ENCODE measurements at regions not wholly inside any gene's neighbourhood (a gene's known extent, or its start where the extent isn't known, plus 50 kb on each side); places are given as distances from the start of the nearest gene placed in this dataset.

DNA sequence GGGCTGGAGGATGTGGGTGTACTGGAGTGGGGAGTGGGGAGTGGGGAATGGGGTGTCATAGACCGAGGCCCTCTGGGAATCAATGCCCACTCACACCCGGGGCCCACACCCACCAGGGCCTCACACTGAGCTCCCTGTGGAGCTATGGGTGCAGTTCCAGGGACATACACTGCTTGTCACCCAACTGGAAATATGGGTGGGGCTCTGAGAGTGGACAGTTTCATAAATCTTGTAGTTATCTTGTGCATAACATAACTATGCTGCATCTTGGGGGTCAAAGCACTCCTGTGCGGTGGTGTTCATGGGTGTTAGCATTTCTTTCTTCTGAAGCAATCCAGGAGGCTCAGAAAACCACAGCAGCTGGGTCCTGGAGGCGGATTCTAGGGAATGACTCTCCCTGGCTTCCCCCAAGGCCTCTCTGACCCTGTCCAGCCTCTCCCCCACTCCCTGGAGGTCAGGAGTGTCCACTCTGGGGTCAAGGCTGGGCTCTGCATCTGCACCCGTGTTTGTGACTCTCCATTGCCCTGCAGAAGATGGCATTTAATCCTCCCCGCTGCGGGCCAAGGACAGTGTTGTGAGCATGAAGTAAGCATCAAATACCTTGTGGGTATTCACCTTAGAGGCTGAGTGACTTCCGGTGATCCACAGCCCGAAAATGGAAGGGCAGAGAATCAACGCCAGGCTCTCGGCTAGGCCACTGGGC, 172.5 kb downstream of the CTTN start:
- no peak for DNase-seq (ENCODE audit: low spot score)

DNA sequence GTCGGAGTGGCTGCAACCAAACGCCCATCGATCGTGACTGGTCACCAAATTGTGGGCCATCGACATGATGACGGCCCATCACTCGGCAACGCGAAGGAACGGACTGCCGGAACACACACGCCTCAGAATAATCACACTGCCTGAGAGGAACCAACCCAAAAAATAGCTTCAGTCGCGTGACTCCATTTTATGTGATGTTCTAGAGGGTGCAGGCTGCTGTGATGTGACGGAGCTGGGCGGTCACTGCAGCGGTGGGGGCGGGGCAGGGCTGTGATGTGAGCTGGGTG, 174.6 kb downstream of the CTTN start:
- no peak for DNase-seq (ENCODE audit: low spot score)

DNA sequence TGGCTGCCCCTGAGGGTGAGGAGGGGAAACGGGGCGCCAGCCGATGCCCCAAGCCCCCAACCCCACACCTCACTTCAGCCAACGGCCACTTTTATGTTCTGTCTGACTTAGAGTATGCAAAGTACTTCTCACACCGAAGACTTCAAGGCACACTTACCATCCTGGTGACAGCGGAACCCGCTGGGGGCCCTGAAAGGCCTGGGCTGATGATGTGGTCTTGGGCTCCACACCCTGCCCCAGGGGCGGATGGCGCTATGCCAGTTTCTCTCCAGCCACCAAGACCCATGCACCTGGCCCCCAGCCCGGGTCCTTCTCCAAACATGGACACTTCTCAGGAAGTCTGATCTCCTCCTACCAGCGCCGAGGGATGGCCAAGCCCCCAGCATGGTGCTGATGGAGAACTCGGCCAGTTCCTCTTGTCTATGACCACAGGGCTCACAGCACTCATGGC, 175.4 kb downstream of the CTTN start:
- no peak for DNase-seq (ENCODE audit: low spot score)

DNA sequence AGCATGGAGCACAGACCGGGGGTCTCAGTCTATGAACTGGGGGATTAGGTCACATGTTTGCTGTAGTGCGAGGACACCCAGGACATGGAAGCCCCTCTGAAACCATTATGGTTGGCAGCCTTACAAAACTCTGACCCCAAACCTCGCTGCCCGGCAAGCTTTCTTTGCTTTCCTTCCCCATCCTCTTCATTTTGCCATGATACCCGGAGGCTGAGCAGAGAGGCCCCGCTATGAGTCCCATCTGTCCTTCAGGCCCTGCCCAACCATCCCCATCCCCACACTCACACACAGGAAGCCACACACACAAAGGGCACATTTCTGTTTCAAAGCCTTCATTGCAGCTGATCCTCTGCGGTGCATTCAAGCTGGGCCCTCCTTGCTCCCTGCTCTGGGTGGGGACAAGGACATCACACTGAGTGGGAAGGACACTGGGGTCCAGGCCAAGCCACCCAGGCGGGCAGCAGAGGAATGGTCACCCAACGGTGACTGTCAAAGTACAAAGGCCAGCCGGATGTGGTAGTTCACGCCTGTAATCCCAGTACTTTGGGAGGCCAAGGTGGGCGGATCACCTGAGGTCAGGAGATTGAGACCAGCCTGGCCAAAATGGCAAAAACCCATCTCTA, 176.5 kb downstream of the CTTN start:
- peak; percentile 60 for DNase-seq (ENCODE audit: low spot score)

DNA sequence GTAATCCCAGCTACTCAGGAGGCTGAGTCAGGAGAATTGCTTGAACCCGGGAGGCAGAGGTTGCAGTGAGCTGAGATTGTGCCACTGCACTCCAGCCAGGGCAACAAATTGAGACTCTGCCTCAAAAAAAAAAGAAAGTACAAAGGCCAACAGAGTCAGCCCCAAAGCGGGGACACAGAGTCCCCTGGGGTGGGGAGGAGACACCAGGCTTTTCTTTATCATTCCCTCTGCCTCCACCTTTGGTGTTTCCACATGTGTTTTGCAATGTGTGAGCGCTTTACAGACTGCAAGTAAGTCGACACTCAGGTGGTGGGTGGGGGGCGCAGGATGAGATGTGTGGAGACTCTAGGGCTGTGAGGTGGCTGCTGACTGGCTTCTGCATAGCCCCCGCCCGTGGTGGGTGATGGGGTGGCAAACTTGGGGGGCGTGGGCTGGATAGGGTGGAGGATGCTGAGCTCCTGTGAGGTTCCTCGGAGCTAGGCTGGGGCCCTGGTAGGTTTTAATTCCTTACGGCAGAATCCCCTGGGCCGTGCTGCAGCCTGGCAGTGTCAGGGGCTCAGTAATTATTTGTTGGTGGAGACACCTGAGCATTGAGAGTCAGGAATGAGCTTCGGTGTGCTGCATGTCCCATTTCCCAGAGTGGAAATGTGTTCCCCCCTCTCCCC, 177.2 kb downstream of the CTTN start:
- peak; percentile 73 for DNase-seq (ENCODE audit: low spot score)

DNA sequence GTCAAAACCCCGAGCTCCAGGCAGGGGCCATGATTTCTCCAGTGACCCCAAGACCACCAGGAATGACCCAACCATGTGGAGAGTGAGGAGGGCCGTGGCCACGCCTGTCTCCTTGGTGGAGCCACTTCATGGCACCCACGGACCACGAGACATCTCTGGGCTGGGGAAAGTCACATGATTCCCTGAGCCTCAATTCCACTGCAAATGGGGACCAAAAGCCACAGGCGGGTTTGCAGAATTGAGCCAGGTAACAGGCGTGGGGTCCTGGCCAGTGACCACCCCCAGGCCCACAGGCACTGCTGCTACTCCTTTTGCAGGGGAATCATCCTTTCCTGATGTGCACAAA, 178.9 kb downstream of the CTTN start:
- DNase-seq (ENCODE audit: low spot score), result no peak

DNA sequence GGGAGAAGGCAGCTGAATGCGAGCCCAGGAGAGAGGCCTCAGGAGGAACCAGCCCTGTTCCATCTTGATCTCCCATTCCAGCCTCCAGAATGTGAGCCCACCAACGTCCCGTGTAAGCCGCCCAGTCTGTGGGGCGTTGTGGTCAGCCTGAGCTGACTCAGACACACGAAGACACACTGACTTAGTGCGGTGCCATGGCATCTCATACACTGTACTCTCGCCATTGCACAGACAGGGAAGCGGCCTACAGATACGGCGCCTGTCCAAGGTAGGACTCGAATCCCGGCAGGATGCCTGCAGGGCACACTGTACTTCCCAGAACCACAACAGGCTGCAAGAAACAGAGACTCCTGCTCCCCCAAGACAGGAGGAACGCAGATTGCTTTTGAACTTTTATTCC, 179.6 kb downstream of the CTTN start:
- no peak for DNase-seq (ENCODE audit: low spot score)

DNA sequence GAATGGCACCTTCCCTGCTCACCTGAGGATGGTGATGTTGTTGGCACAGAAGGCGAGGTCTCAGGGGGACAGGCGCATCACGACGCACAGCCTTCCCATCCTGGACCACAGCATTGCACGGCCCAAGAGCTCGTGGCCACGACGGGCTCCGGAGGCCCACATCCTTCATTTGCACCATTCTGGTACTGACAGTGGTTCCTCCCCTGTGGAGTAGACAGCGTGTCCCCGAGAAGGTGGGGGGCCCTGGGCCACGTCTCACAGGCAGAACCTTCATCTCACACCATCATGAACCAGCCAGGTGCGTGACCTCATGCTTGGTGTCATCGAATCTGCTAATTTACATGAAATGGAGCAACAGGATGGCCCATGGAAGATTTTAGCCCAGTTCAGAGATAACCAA, 180.0 kb downstream of the CTTN start:
- no peak for DNase-seq (ENCODE audit: low spot score)

DNA sequence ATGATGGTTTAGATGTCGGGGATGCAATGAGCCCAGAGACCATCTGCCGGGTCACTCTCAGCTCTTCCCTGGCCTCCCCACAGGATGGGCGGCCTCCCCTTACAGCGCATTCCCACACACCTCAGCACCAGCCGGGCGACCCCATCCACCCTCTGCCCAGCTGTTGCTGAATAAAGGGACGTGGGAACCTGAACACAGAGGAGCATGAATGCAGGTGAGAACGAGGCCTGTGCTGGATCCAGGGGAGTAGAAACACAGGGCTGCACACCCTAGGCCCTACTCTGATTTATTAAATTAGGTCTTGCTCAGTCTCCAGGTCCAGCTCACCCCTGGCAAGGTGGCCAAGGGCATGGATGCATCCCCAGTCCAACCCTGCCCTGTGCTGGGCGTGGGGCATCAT, 180.5 kb downstream of the CTTN start:
- no peak for DNase-seq (ENCODE audit: low spot score)

DNA sequence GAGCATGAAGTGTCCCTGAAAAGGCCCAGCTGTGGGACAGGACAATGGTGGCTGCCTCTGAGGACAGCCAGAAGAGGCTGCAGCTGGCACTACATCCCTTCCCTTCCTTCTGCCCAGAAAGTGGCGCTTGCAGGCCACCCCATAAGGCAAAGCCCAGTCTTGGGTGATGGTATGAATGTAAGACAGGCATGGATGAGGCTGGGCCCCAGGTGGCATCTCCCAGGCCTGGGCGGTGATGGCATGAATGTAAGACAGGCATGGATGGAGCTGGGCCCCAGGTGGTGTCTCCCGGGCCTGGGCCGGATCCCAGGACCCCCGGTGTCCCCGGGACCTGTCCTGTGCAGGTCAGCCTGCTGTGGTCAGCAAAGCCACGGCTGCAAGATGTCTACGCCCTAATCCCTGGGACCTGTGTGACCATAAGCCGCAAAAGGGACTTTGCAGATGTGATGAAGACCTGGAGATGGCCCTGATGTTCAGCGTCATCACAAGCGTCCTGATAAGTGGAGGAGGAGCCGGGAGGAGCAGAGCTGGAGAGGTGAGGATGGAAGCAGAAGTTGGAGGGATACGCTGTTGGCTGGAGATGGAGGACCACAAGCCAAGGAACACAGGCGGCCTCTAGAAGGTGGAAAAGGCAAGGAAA, 181.1 kb downstream of the CTTN start:
- no peak for DNase-seq (ENCODE audit: low spot score)

DNA sequence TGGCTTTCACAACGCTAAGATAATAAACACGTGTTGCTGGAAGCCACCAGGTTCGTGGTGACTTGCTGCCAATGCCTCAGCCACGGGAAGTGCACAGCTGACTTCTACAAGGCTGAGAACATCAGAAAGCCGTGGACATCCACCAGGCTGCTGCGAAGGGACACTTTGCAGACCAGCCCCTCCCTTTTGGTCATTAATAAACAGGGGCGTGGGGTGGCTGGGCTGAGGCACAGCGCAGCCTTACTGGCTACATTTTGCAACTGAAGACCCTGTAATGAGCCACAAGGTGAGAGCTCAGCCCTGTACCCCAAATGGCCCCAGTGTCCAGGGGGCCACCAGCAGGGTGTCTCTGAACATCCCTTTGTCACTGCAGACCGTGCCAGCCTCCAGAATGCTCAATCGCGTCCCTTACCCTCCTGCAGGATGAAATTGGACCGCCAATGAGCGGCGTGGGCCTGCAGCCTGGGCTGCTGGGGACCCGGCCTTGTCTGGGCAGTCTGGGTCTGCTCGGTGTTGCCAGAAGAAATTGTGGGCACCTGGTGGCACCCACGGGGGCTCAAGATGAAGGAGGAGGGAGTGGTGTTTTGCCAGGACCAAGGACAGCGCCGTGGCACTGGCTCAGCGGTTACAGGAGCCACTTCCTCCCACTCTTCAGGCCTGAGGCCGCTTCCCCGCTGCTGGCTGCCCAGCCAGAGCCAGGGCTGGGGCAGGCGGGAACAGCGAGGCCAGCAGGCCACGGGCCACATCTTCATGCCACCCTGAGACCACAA, 181.9 kb downstream of the CTTN start:
- no peak for DNase-seq (ENCODE audit: low spot score)

DNA sequence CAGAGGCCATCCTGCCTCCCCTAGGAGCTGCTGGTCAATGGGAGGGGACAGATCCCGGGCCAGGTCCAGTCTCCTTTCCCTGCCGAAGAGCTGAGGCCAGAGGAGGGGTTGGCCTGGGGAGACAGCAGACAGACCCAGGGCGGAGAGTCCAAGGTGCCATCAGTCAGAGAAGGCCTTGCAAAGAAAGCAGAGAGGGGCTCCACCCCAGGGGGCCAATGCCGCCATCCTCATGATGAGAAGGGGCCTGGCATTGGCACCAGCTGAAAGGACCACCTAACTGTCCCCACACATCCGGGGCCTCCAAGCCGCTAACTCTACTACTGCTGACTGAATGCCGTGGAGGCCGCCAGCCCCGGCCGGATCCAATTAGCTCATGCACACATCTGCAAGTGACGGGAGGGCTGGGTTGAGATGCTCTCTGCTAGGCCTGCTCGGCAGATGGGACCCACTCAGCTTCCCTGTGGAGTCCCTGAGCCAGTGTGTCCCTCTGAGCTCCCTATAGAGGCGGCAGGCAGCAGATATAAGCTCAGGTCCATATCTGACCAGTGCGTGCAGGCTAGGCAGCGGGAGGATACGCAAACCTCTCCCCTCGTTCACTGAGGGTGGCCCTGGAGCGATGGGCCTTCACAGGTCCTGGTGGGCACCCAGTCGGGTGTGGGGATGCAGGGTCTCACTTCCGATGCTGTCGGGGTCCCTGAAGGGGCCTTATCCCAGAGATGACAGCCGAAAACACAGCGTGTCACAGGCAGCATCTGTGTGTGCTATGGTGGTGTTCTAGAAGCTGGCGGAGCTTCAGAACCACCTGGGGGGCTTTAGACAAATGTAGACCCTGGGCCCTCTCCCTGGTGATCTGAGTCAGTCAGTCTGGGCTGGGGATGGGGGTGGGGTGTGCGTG, 183.9 kb downstream of the CTTN start:
- no peak for DNase-seq (ENCODE audit: low spot score)

DNA sequence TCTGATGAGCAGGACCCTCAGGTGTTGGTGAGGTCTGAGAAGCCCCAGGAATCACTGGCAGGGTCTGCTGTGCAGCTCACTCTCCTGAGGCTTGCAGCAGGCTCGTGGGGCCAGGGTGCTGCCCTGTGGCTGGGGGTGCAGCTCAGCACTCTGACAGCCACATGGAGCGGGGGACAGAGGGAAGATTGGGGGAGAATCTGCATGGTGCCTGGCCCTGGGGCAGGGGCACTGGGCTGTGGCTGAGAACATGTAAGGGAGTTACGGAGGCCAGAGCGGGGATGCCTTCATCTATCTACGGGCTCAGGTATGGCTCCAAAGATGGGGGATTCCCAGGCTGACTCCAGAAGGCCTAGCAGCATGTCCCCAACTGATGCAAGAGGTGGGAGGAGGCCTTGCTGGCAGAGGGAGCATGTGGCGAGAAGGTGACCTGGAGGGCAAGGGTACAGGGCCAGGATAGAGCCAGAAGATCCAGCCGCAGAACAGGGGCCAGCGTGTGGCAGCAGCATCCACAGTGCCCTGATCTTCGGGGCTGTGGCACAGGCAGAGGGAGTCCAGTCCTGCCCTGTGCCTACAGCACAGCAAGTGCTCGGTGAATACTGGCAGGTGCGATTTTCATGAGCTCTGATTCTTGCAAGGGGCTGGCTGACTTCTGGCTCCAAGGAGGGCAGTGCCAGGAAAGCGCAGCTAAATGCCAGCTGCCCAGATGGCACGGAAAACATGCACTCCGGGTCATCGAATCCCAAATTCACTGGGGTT, 184.7 kb downstream of the CTTN start:
- DNase-seq (ENCODE audit: low spot score), result no peak

DNA sequence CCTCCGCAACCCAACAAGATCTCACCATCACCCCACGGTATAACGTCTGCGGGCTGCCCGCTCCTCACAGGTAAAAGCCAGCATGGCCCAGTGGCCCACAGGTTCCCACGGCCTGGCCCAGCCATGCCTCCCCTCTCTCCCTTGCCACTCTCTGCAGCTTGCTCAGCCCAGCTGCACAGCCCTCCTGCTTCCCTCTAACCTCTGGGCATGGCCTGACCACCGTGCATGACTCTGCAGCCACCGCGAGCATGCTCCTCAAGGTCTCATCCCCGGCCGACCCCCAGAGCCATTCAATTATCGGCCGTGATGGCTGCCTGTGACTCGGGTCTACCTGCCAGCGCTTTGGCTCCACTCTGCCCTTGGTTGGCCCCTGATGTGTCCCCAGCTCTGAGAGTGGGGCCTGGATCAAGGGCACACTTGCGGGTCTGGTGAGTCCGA, 185.5 kb downstream of the CTTN start:
- no peak for DNase-seq (ENCODE audit: low spot score)

DNA sequence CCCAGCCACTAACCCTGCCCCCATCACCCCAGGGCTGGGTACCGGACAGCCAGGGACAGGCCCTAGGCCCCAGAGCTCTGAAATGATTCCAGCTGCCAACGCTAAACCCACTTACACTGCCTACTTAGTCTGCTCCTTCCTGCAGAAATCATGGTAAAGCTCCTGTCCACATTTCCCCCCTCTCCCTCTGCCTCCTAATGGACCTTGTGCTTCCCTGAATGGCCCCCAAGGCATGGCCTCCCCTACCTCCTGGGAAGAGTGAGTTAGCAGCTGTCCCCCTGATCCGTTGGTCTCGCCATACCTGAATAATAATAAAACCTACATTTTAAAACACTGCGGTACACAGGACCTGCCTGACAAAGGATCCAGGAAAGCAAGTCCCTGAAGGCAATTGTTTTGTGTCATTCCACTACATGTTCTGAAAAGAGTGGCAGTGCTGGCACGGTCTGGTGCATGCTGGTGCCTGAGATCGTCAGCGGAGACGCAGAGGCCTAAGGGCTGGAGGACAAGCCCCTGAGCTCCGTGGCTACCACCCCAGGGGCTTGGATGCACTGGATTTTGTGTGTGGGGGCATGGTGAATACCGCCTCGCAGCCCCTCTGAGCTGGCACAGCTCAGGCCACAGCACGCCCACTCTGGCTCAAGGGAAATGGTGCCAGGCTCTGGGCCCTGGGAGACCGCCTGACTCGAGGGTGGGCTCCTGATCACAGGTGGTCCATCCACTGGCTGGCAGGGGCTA, 186.3 kb downstream of the CTTN start:
- no peak for DNase-seq (ENCODE audit: low spot score)

DNA sequence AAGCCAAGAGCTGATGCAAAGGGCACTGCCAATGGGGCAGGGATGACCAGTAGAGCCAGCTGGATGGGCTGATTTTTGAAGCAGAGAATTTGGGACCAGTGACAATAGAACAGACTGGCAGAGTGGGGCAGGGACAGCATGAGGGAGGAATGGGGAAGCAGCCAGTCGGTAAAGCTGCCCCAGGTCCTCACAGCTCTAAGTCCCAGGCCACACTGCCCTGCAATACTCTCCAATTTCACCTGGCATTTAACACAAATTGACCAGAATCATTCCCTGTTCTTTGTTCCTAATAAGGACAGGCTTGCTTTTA, 186.9 kb downstream of the CTTN start:
- DNase-seq (ENCODE audit: low spot score), result no peak

DNA sequence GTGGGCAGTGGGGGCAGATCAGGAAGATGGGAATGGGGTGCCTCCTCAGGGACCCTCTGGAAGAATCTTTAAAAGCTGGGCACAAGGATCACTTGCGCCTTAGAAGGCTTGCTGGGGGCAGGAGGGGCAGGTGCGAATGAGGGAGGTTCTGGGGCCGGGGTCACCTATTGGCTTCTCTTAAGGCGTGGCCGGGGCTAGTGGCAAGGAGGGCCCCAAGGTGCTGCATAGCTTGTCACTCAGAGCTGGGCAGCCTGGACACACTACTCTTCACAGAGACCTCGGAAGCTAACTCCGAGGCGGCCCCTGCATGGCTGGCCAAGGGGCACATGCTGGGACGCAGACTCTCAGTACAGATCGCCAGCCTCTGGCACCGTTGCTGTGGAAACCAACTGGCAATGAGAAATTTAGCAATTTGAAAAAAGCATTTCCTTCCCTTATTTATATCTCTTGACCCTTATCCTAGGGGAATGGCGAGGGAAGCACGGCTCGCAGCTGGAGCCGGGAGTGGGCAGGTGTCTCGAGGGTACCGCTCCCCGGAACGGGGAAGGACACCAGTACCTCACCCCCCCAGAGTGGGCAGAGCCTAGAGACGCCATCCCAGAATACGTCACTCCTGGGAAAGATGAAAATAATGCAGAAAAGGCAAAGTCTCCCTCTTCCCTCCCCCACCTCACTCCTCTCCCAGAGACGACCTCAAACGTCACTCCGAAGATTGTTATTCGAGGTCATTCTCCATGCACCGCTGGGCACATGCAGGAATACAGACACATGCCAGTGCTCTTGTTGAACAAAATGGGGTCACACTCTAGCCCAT, 188.1 kb downstream of the CTTN start:
- no peak for DNase-seq (ENCODE audit: low spot score)

DNA sequence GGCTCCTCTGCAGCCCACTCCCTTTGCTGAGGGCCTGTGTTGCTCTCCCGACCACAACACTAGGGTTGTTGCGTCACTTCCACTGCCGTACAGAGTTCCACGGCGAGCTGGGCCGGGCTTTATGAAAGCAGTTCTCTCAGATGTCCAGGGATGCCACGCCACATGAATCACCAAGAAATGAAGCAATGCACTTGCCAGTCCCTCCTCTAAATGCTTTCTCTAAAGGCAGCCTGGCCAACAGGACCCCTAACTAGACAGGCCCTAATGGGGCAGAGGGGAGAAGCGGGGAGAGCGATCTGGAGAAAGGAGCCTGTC, 188.7 kb downstream of the CTTN start:
- peak; percentile 65 for DNase-seq (ENCODE audit: low spot score)

DNA sequence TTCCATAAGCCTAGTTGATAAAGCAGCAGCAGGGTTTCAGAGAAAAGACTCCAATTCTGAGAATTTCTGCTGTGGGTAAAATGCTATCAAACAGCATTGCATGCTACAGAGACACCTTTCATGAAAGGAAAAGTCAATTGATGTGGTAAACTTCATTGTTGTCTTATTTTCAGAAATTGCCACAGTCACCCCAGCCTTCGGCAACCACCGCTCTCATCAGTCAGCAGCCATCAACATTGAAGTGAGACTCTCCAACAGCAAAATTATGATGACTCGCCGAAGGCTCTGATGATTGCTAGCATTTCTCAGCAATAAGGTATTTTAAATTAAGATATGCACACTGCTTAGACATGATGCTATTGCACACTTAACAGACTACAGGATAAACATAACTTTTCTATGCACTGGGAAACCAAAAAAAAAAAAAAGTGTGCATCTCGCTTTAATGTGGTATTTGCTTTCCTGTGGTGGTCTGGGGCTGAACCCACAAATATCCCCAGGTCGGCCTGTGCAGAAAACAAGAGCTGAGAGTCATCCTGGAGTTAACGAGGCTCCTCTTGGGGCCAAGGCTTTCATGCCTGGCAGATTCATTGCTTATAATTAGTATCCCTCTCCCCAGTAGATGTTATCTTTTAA, 192.1 kb downstream of the CTTN start:
- DNase-seq (ENCODE audit: low spot score), result no peak

Measured in HuH-7 (cell line).